ENCODE measurements at regions not wholly inside any gene's neighbourhood (a gene's known extent, or its start where the extent isn't known, plus 50 kb on each side); places are given as distances from the start of the nearest gene placed in this dataset.

DNA sequence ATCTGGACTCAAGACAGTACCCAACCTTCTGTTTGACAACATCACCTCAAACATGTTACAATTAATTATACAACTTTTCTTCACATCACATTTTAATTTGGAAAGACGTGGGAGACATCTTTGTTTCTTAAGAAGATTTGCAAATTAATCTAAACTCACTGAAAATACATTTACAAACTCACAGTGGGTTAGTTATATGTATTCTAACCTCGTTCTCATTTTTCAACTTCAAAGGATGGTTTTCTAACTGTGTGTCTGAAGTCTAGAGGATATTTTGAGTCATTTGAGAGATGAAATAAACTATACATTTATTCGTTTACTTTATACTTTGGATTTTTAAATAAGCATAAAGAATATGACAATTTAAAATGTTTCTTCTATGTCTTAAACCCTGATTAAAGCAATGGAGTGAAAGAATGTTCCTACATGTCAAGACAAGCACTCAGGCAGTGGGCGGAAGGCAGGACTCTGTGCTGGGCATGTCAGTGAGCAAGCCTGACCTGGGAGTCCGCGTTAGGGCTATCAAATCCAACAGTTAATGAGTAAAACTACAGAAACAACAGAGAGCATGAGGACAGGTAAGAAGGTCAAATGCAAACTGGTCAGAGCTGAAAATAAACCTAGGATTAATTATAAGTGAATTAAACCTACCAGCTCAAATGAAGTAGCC lies 76.5 kb upstream of the CTTNBP2NL start:
- DNase-seq = no peak

DNA sequence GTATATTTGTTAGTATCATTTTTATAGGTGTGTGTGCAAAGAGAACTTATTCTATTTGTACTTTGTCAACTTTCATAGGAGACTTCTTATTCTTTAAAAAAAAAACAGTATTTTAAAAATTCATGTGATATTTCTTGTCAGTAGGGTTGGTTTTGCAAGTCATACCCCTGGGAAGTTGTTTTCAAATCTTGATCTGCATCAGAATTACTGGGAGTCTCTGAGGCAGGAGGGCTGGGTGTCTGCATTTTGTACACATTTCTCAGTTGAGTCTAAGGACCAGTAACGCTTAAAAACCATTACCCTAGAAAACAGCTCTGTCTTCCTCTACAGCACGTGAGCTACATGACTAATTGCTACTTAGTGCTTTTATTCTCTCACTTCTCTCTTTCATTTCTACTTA lies 76.0 kb upstream of the CTTNBP2NL start:
- no peak for DNase-seq

DNA sequence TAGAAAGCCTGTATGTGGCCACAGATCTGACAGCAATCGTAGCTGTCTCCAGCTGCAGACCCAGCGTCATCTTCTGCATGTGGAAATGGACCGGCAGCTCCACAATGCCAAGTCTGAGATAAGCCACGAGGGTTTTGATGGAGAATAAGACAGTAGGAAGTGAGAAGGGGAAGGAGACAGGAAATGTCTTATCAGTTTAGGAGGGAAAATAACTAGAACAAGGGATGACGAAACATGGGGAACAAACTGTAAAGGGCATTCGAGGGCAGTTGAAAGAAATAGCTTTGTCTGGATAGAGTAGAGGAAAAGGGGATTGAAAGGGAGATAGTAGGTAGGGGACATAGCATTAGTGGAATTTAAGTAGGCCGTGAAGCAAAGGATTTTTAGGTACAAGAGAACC lies 74.0 kb upstream of the CTTNBP2NL start:
- DNase-seq = no peak

DNA sequence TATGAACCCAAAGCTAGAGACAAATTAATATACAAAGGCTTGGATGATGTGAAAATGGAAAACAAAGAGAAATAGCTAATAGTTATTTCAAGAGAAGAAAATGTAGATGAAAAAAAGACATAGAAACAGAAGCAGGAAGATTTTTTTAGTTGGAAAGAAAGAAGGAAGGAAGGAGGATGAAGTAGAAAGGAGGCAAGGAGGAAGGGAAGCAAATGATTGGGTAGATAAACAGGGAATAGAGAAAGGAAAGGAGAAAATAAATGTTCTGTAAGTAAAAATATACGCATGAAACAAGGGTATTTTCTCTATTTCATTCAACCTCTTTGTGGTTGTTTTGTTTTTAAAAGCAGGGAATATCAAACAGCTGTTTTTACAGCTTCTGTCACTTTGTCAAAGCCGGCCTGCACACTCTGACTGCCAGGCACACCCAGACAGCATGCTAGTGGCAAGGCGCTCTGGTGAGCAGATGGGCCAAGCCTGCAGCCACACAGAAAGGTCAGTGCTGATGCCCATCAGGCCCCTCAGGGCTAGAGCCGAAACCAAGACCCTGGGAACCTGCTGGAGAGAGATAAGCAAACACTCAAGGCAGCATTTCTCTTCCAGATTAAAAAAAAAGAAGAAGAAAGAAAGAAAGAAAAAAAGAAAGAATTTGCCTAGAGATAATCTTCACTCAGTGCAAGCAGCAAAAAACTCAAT lies 72.9 kb upstream of the CTTNBP2NL start:
- no peak for DNase-seq

DNA sequence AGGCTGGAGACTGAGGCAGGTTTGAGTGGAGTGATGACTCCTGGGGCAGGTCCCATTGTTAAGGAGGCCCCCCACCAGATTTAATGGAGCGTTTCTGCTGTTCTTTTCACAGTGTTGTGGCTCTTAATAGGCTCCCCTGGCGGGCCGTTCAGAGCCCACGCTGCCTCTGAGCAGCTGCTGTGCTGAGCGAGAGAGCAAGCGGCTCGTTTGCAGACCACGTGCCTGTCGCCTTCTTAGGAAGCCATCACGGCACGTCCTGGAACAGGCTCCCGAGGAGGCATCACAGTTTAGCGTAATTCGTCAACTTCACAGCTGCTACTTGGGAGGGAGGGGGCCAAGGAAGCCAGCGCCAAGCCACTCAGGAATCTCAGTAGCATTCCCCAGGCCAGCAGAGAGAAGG lies 70.5 kb upstream of the CTTNBP2NL start:
- DNase-seq = no peak

DNA sequence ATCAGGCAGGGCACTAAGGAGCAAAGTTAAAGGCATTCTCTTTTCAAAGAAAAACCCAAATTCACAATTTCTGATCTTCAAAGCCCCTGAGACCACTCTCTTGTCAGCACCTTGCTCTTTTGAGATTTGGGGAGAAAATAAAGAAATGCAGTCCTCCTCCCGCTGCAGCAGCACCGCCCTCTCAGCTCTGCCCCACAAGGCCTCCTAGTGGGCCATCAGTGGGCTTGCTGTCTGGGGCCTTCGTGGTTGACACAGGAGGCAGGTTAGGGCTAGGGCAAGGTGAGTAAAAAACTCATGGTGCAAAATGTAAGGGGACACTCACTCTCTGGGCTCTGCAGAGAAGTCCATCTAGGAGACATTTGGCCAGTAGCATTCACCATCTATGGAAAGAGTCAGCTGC lies 67.4 kb upstream of the CTTNBP2NL start:
- no peak for DNase-seq

DNA sequence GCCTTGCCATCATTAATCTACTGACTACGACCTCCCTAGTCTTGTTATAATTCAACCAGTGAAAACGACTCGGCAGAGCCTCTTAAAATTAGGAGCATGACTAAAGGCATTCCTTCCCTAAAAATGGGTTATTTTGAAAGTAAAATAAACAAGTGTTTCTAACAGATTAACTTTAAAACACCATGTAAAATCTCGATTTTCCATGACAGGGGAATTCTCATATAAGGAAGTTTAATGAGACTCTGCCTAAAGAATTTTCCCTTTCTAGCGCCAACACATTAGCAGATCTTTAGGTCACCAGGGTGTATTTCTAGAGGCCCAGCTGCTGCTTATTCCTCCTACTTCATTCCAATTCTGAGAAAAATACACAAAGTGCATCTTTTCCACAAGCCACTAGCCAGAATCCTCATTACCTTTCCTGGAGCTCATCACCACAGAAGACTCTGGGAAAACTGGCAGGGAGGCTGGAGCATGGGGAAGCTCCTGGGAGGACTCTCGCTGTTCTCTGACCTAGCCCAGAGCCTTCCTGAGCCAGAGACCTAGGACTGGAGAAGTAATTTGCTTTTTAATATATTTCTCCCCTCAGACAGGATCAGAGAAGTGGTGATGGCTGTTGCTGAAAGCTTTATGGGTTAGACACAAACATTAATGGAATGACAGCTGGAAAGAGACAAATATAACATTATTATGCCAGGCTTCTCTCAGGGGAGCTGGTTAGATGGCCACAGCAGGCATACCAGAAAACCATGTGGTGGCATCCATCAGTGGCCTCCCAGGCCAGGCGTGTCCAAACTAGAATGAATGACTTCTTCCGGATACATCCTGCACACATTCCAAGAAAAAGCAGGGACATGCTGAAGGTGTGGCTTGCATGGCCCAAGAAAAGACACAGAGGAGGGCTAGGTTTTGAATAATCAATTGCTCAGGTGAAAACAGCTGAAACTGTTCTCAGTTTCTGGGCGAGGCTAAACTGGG lies 63.6 kb upstream of the CTTNBP2NL start:
- no peak for DNase-seq

DNA sequence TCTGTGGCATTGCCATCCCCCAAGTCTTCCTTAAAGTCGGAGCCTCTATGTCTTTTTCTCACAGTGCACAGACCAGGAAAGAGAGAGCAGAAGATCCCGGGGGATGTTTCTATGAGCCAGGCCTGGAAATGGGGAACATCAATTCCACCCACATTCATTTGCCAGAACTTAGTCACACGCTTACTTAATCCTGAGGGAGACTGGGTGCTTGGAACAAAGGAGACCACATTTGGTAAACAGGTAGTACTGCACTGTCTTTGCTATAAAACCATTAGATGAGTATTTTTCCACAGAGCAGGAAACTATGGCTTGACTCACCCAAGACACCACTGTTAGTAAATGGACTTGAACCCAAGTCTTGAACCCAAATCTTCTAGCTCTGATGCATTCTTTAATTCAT lies 60.7 kb upstream of the CTTNBP2NL start:
- DNase-seq = no peak

DNA sequence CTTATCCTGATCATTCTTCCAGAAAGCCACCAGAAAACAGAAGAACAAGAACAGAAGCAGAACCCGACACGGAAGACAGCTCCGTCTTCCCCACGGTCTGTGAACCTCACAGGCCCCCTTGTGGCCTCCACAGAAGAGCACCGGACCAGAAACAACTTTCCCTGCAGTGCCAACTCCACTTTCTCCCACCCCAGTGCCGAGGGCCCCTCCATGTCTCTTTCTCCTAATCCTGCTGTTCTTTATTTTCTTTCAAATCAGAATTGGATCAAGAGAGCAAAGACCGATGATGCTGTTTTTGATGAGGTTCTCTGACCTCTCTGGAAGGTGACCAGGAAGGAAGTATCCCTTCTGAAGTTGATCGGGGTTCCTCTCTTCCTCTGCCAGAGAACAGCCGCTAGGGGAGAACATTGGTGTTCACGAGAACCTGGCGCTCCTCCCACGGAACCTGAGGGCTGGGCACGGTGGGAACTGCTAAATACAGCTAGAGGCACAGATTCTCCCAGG lies 58.9 kb upstream of the CTTNBP2NL start:
- DNase-seq = peak; percentile 32

DNA sequence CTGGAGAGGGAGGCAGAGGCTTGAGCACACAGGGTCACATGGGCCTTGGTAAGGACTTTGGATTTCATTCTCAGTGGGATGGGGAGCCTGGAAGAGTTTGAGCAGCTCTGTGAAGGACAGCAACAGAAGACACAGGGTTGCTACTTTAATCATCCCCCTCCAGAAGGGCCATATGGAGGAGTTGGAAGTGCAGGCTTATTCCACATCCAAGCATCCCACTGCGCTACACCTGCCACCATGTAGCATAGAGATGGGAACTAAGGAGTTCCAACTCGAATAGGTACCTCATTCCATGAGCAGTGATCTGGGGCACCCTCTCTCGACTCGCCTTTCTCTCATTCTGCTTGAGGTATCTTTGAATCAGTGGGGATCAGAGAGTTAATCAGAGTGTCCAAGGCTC lies 54.0 kb upstream of the CTTNBP2NL start:
- no peak for DNase-seq

DNA sequence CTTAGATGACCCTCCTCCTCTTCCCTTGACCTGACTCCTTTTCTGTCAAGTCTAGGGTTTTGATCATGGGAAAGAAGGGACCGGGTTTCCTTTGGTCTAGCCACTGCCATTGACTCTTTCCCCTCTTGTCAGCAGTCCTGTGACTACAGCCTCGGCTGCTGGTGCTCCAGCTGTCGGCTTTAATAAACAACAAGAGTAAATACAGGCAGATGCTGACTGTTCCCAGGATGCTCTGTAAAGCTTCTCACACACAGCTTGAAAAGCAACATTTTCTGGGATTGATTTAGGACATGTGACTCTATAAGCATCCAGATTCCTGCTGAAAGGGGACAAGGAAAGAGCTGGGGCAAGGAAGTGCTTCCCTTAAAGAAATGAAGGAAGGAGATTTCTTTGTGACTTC lies 53.5 kb upstream of the CTTNBP2NL start:
- DNase-seq = no peak

DNA sequence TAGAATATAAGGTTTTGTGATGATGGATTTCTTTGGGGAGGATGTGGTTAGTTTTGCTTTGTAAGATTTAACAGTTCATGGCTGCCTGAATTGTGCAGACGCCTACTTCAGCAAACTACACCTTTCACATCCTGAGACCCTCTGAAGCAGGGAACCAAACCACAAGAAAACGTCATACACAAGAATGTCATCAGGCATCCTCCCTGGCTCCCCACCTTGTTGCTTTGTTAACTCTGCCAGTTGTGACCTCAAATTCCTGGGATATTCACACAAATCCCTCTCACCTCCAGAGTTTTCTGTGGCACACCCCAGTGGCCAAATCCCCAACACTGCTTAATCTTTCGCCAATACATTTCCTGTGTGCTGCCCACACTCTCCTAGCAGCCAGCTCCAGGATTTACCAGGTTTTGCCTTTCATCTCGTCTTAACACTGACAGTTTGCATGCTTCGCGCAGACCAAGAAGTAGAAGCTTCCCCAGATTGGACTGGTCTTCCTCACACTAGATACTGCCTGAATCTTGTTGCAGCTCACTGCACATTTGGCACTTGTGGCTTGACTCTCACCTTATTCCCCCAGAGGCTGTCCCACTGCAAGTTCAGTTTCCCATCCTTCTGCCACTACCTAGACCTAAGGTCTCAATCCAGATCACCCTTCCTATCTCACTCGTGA lies 51.1 kb upstream of the CTTNBP2NL start:
- DNase-seq = no peak
